ENCODE measurements at regions not wholly inside any gene's neighbourhood (a gene's known extent, or its start where the extent isn't known, plus 50 kb on each side); places are given as distances from the start of the nearest gene placed in this dataset.

DNA sequence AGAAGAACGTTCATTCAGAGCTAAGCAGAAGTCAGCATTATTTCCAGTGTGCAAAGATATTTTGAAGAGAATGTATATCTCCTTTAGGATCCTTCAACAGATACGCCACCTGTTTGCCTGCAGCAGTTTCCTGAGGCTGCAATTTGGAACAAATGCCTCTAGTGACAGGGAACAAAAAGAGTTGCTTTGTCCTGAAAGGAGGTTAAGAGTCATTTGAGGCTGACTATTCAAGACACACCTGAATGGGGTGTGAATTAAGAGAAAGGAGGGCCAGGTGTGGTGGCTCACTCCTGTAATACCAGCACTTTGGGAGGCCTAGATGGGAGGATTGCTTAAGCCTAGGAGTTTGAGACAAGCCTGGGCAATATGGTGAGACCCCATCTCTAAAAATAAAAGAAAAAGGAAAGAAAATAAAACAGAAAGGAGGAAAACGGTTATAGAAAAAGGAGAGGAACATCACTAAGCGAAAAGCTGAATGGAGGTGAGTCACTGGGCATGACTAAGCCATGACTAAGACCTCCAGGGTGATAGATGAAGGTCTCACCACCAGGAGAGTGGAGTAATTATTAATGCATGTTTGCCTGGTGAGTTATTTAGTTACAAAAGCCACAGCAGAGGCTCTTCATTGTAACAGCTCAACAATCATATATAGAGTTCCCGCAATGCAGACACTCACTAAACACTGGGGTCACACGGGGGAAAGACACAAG is 255.2 kb upstream of the TNC start:
- no peak for DNase-seq

DNA sequence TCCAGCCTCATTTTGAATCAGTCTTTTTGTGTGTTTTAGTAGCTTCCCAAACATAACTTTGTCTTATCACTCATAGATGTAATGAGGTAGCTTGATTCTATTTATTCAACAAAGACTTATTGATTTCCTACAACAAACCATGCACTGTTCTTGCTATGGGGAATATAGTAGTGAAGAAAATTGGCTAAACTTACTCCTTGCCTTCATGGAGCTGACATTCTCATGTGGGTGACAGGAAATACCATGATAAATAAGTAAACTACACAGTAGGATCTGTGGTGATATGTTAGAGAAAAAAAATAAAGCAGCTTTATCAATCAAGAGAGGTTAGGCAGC is 255.7 kb upstream of the TNC start:
- no peak for DNase-seq

DNA sequence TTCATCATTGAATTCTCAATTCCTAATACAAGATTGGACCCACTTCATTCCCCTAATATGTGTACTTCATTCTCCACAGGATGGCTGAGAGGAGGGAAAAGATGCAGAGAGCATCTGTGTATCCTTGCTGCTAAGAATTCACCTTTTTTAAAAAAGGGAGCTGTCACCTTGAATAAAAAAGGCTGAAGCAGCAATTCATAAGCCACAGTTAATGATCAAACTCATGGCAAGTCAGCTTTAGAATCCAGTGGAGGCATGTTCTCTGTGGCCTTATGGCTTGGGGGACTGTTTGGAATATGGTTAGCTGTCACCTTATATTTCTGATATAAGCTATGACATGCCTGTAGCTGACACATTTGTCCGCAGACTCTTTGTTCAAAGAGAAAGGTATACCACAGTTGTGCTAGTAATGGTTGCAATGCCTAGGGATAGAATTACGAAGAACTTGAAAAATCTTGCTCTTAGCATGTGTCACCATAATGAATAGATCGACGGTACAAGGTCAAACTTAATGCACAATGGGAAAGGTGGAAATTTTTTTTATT is 256.8 kb upstream of the TNC start:
- DNase-seq = no peak

DNA sequence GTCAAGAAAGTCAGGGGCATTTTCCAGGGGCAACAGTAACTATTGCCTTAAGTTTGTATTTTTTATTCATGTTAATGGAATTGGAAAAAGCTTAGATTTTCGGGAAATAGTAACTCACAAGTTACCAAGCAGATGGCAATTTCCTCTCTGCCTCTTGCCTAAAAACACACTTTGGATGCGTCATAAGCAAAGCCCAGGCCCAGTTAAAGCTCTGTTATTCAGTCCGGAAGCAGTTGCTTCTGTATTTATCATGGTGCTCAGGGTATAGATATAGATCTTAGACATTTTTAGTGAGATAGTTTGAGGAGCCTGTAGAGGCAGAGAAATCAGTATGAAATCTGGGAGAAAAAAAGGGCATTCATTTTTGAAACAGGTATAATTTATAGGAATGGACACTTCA is 260.3 kb upstream of the TNC start:
- no peak for DNase-seq

DNA sequence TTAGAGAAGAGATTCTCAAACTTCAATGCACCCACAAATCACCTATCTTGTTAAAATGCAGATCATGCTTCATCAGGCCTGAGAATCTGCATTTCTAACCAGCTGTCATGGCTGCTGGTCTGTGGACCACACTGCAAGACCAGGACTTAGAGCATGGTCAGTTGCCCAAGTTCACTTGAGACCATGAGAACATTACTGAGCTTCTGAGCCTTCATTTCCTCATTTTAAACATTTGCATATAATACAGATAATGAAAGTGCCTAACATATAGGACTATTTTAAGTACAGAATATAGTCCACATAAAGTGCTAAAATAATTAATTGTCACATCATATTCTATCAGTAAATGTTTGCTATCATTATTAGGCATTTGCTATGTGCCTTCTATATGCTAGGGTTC is 260.8 kb upstream of the TNC start:
- no peak for DNase-seq

DNA sequence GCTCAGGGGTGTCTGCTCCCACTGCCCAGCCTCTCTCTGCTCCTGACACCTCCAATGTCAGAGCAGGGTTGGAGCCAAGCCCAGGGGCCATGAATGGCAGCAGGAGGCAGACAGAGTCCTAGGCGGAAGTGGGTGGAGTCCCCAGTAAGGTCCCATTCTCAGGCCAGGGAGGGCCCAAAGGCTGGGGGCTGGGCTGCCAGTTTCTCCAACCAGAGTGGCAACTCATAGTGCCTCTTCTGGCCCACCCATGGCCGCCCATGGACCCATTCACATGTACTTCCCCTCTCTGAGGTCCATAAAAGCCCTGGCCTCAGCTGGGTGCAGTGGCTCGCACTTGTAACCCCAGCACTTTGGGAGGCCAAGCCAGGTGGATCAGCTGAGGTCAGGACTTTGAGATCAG is 261.8 kb upstream of the TNC start:
- DNase-seq = no peak

DNA sequence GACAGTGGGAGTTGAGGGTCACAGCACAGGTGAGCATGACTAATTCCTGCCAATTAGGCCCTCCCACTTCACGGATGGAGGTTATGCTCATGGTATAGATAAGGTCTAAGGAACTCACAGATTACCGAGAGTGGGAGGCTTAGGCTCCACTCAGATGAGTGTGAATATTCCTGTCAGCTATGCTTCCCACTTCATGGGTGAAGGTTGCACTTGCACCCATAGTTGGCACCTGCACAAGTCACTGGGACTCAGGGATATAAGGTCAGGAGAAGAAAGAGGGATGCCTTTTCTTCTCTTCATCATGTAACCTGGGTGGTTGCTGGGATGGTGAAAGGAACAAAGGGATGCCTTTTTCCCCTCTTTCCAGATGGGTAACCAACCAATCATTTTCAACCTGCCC is 264.9 kb upstream of the TNC start:
- DNase-seq = no peak

DNA sequence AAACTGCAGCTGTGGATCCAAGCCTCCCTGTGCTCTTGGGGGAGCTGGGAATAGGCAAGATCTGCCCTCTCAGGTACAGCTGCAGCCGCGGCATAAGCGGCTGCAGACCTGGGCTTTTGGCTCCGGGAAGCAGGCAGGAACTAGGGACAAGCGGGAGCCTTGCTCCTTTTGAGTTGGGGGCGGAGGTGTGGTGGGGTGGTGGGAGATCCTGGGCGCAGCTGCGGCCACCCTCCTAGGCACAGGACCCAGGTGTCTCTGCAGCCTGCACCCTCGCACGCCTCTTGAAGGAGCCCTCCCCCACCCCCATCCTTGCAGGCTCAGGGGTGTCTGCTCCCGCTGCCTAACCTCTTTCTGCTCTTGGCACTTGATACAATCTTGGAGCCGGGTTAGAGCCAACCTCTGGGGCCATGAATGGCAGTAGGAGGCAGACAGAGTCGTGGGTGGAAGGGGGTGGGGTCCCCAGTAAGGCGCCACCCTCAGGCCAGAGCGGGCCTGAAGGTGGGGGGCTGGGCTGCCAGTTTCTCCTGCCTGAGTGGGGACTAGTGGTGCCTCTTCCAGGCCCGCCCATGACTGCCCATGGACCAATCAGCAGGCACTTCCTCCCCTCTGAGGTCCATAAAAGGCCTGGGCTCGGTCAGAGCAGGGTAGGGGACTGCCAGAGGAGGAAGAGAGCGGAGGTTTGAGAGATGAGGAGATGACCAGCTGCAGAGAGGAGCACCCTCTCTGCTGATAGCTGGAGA is 267.6 kb upstream of the TNC start:
- DNase-seq = no peak

DNA sequence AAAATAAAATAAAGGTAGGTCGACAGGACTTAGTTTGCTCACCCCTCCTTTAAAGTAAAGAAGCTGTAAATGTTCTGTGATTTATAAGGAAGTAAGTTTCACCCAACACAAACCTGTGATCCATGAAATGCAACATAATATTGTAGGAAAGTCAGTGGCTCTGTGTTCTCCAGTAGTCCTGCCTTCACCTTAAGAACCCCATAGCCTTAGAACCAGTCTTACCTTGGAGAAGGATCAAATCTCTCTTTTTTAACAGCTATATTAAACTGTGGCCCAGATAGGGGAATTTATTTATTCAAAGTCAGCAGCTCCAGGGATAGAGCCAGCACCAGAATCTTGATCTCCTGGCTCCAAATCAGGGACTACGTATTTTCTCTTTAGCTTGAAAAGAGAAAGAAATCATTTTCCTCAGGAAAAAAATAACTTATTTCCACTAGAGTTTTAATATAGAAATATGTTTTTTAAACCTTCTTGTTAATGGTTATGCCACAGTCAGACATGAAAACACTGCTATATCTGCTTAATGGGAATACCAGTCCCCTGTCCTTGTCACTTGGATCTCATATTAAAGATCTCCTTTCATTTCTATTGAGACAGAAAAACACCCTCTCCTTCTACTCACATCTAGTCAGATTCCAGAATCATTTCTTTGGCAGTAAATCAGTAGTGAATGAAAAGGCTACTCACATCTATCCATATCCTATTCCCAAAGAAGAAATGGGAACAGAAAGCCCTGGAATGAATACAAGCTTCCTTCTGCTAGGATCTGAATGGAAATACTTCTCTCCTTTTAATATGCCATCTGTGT is 269.2 kb upstream of the TNC start:
- no peak for DNase-seq

DNA sequence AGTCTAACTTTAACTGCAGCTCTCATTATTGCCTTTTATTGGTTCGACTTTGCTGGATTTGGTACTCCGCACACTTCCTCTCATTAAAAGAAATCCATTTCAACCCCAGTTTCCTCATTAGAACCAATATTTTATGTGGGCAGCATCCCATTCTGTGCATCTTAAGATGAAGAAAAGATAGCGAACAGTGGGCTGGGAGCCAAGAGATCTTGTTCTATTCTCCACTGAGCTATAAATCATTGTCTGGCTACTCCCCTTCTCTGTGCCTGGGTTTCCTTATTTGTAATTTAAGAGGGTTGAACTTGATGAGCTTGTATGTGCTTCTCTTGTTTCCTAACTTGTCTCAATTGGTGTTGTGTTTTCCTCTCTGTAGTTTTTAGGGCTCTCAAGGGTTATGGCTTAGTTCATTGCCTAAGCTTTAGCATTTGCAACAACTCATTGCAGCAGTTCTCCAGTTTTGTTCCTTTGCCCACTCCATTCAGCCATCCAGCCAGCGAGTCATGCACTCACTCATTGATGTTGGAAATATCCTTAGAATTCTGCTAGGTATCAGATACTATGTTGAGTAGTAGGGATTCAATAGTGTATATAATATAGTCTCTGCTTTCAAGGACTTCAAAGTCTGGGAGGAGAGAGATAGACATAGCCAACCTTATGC is 273.3 kb upstream of the TNC start:
- no peak for DNase-seq

DNA sequence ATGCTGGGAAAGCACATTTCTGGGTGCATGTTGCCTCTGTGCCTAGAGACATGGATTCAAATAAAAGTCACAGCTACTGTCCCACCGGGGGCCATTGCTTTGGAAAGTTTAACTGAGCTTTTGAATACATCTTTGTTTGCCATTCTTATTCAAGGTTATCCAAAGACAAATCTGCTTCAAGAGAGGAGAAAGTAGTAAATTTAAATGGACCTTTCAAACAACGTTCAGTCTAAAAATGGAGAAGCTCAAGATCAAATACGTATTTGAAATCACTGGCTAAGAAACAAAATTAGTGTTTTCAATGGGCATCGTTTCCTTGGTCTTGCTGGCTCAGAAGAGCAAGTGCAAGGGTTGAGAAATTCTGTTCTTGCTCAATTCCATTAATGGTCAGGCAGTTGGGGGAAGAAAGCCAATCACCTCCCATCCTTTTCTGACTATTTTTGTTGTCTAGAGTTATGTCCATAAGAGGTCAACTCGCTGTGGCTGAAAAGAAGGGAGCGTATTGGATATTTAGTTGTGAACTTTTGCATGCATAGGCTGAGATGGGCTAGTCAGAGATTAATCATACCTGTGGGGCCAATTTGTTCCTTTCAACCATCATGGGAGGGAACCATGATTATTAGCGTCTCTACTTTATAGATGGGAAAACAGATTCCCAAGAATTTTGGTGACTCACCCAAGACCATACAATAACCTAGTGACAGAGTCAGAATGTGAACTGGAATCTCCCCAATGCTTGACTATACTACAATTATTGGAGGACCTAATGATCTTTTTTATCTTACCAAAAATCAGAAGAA is 276.2 kb upstream of the TNC start:
- DNase-seq = no peak

DNA sequence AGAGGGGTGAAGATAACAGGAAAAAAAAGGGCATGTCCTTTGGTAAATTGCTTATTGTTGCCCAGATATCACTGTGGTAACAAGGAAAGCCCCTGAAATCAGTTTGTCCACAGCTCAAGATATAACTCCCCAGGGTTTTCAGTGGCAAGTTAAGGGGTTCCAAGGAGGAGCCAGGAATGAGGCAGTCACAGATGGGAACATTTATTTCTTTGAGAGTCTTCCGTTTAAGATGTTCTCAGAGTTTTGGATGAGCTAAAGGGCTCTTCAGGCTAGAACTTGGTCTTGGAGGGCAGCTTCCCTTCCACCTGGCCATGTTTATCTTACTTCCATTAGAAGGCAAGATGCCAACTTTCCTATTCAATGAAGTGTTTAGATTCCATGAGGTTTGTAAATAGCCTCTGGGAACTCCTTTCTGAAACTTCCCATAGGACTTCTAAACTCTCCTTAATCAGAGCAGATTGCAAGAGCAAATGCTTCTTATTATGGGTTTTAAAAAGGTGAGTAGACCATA is 277.6 kb upstream of the TNC start:
- DNase-seq = no peak

DNA sequence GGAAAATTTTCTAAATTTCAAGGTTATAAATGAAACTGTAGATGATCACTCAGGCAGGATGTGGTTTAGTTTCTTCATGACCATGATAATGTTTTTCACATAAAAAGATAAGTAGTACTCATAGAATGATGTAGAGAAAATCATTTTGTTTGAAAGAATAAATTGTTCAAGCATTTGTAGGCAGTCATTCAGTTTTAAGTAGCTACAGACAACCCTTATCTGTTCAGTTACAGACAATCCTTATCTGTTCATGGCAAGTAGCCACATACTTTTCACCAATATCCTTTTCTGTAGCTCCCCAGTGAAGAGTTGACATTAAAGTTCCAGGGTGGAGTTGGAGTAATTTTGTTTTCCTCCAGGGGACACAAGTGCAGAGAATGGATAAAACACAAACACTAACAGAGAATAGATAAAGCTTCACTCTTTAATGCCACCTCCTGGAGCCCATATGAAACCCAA is 278.1 kb upstream of the TNC start:
- no peak for DNase-seq

DNA sequence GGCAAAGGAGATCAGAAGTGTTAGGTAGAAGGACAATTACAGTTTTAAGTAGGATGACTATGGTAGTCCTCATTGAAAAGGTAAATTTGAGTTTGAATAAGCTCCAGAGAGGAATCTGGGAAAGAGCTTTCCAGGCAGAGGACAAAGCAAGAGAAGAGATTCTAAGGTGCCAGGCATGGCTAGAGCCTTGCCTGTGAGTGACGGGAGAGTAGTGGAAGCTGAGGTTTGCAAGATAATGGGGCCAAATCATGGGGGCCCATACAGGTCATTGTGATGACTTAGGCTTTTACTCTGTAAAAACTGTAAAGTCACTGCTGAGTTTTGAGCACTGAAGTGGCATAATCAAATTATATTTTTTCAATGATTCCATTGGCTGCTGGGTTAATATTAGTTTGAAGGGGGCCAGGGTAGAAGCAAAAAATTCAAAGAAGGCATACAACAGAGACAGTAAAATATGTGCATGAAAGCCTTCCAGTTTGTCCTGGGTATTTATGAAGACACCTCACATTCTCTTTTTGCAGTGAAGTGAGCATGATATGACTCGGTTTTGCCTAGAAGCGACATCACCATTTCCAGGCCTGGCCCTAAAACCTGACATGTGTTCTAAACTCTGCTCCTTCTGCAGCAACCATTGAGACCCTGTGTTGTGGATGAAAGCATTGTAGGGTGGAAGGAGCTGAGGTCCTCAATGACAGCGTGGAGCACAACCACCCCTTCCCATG is 279.8 kb upstream of the TNC start:
- no peak for DNase-seq

DNA sequence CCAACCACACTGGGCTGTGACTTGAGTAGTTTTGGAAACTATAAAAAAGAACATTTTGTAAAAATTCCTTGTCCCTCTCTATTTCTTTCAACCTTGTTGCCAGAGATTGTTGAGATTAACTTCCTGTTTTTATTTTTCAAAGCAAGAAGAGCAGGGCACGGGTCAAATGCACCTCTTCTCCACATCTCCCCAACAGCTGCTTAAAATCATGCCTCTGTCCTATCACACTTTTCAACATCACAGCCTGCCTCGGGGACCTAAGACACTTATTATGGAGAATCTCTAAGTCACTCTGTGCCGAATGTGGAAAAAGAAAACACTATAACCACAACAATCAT is 280.3 kb upstream of the TNC start:
- DNase-seq = no peak

DNA sequence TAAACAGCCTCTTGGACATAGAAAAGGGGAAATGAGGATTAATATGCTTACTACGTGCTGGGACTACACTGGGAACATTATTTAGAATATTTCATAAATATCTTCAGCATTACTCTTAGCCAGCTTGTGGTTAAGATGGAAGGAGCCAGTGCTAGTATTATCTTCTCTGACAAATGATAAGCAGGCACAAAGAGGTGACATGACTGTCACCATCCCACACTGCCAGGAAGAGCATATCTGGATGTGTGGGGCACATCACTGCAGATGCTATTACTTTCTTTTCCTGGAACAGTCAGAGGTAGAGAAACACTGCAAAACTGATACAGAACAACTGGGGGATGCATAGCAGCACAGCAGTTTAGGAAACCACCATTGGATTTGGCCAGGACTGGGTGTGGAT is 281.0 kb upstream of the TNC start:
- DNase-seq = no peak

DNA sequence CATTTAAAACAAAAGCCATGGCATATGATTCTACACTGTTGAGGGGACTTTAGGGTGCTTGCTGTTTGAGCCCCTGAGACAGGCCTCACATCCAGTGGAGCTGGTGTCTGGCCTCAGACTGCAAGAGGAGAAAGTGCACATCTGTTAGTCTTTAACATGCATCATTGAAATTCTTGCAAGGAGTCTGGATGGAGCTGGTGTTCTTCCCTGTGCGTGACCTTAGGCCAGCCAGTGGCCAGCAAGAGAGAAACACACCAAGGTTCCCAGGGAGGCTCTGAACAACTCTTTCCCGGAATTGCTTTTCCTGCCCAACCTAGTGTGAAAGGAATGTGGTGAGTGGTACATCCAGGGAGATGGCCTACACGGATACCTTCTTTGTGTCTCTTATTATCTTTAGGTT is 282.8 kb upstream of the TNC start:
- DNase-seq = no peak

DNA sequence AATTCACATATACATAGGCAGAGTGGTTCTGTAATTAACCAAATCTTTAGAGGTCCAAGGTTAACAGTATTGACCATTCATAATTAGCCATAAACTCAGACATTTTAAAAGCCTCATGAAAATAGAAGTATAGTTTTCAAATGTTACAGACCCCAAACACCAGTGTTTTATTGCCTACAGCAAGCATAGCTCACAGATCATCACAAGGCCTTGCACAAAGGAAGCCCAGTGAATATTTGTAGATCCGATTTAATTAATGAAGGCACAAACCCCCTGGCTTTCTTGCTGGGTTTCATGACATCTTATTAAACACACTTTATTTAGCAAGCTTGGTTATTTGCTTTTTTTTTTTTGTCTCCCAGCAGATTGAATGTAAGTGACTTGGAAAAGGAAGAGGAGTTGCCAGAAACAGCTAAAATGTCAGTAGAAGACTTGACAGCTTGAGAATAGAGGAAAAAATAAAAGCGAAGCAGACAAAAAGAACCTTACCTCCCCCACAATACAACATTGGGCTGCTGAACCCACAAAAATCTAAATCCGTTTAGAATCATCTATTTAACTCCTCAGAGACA is 283.9 kb upstream of the TNC start:
- no peak for DNase-seq

DNA sequence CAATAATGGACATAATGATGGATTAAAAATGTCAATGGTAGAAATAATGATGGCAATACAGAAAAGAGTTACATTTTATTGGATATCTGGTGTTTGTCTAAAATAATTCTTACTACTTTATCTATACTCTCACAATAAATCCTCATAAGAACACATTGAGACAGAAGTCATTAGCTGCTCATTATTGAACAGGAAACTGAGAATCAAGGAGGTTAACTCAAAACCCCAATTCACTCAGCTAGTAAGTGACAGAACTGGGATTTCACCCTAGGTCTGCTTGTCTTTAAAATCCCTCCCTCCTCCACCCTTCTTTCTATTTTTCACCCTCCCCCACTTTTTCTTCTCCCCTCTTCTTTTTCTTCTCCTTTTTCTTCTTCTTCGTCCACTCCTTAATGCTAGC is 285.8 kb upstream of the TNC start:
- no peak for DNase-seq

DNA sequence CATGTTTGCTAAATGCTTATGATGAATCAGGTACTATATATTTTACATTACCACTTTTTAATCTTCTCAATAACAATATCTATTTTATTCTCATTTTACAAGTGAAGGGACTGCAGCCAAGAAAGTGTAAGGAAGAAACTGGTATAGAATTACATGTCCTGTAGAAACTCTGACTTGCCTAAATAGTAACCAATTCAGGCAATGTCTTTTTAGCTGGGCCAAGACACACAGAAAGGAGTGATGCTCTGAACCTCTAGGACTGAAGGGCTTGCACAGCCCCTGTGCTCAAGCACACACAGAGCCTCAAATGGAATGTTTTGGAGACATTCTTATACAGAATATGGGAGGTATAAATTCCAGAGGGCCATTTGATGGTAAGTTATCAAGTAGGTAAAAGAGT is 286.4 kb upstream of the TNC start:
- no peak for DNase-seq

DNA sequence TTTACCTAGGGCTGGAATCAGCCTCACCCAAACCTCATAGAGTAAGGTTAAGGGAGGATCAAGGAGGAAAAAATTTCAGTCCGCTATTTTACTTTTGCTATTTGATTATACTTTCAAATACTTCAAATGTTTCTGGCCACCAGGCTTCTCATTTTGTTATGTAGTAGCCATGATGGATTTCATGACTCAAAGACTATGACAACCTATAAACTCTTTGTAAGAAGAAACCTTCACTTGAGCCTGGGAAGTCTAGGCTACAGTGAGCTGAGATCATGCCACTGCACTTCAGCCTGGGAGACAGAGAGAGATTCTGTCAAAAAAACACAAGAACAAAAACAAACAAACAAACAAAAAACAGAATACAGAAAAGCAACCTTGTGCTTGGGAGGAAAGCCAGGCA is 293.6 kb upstream of the TNC start:
- DNase-seq = no peak

All from suppressor macrophage treated with lipopolysaccharide for 4 hours (primary cell).